ENCODE measurements at regions not wholly inside any gene's neighbourhood (a gene's known extent, or its start where the extent isn't known, plus 50 kb on each side); places are given as distances from the start of the nearest gene placed in this dataset.

GRCh38 chr1:194047206-194047605 lies 860.8 kb upstream of the B3GALT2 start:
- TF ChIP-seq CTCF (IDR thresholded peaks at IDR 0.05; ENCODE audit: borderline replicate concordance, extremely low read depth, low read length, poor library complexity, severe bottlenecking), result no peak
- no peak for TF ChIP-seq EZH2 (IDR thresholded peaks at IDR 0.05; ENCODE audit: borderline replicate concordance, low read depth, low read length, severe bottlenecking)
